Cardiac muscle cell (in vitro differentiated cells and primary cell): ENCODE measurements at regions not wholly inside any gene's neighbourhood (a gene's known extent, or its start where the extent isn't known, plus 50 kb on each side); places are given as distances from the start of the nearest gene placed in this dataset.
A peak's percentile ranks its signal among the peaks of the same experiment; 100 is the strongest.

Source experiments
- DNase-seq, 2 donors: peaks; one replicate each; pipeline versions ENCODE4 v3.0.0 to v3.0.0-alpha.2; 2010 to 2017; ENCODE audit warnings: low read depth in 1 of 2, low spot score in 1 of 2
- H3K27ac ChIP-seq: fragments of 200-600 bp; sonication (generic); 2 replicates; pipeline ENCODE4 v1.5.1; 2016
- H3K27me3 ChIP-seq: fragments of 200-600 bp; sonication (generic); 2 replicates; pipeline ENCODE4 v1.6.0; 2016; ENCODE audit warnings: control low read depth
- H3K36me3 ChIP-seq: fragments of 200-600 bp; sonication (generic); 2 replicates; pipeline ENCODE4 v1.5.1; 2016; ENCODE audit warnings: control low read depth
- H3K4me1 ChIP-seq: fragments of 200-600 bp; sonication (generic); 2 replicates; pipeline ENCODE4 v1.8.1; 2017; ENCODE audit warnings: low read depth, mild to moderate bottlenecking, mixed run types
- H3K4me3 ChIP-seq: fragments of 200-600 bp; sonication (generic); 2 replicates; pipeline ENCODE4 v1.5.1; 2016; ENCODE audit warnings: mild to moderate bottlenecking
- H3K9me3 ChIP-seq: fragments of 200-600 bp; sonication (generic); 2 replicates; pipeline ENCODE4 v1.5.1; 2017; ENCODE audit warnings: low read depth, mild to moderate bottlenecking, control low read depth
- CTCF ChIP-seq: IDR thresholded peaks from 2 replicates; pipeline ENCODE4 v1.5.1; 2012; ENCODE audit warnings: low read depth, mild to moderate bottlenecking, low read length

- H3K27ac ChIP-seq: no peak overlapping the region
- no peak for DNase-seq
- peaks cover 2% of the 10 kb centered on the region for H3K36me3 ChIP-seq
- peaks cover 8% of the 10 kb centered on the region for H3K4me1 ChIP-seq
- no peaks in the 10 kb centered on the region for H3K27me3 ChIP-seq
- no peak for TF ChIP-seq CTCF
- no peak overlapping the region for H3K4me3 ChIP-seq
- no peaks in the 10 kb centered on the region for H3K9me3 ChIP-seq
Observed at GRCh38 chr3:168645180-168645579, 549.5 kb upstream of the GOLIM4 start.

- no peaks in the 10 kb centered on the region for H3K9me3 ChIP-seq
- no peak overlapping the region for H3K4me3 ChIP-seq
- no peaks in the 10 kb centered on the region for H3K27me3 ChIP-seq
- no peak for DNase-seq
- TF ChIP-seq CTCF: no peak
- peaks cover 9% of the 10 kb centered on the region for H3K4me1 ChIP-seq
- H3K36me3 ChIP-seq: no peaks in the 10 kb centered on the region
- H3K27ac ChIP-seq: no peak overlapping the region
Observed at GRCh38 chr3:168628549-168628948, 532.8 kb upstream of the GOLIM4 start.

GRCh38 chr3:168625477-168625876 is 529.8 kb upstream of the GOLIM4 start:
- Histone ChIP-seq H3K4me1 (peaks cover 31% of the 10 kb centered on the region), H3K4me3 (no peak overlapping the region), H3K27me3 (no peaks in the 10 kb centered on the region), H3K9me3 (no peaks in the 10 kb centered on the region), H3K27ac (peak overlapping the region; percentile 7), H3K36me3 (no peaks in the 10 kb centered on the region)
- no peak for TF ChIP-seq CTCF
- no peak for DNase-seq

GRCh38 chr3:168624892-168625448 is 529.2 kb upstream of the GOLIM4 start:
- Histone ChIP-seq H3K27ac (peak overlapping the region; percentile 7), H3K4me3 (no peak overlapping the region), H3K36me3 (no peaks in the 10 kb centered on the region), H3K9me3 (no peaks in the 10 kb centered on the region), H3K4me1 (peaks cover 31% of the 10 kb centered on the region), H3K27me3 (no peaks in the 10 kb centered on the region)
- DNase-seq: peak in 1 of 2 donors; percentile 19
- no peak for TF ChIP-seq CTCF

- TF ChIP-seq CTCF: no peak
- Histone ChIP-seq H3K9me3 (no peaks in the 10 kb centered on the region), H3K36me3 (no peaks in the 10 kb centered on the region), H3K4me1 (peaks cover 39% of the 10 kb centered on the region), H3K27me3 (no peaks in the 10 kb centered on the region), H3K27ac (peak overlapping the region; percentile 81), H3K4me3 (no peak overlapping the region)
- no peak for DNase-seq
Observed at GRCh38 chr3:168624195-168624594, 528.5 kb upstream of the GOLIM4 start.
